HL-60 (cell line): ENCODE measurements at regions not wholly inside any gene's neighbourhood (a gene's known extent, or its start where the extent isn't known, plus 50 kb on each side); places are given as distances from the start of the nearest gene placed in this dataset.

ENCODE experiments used
- DNase-seq, 2 experiments: peaks; one replicate each; pipeline ENCODE4 v3.0.0-alpha.2; 2010 to 2020; ENCODE audit warnings: low read depth in 1 of 2, low spot score in 1 of 2
- H3K27ac ChIP-seq: fragments of 250-450 bp; sonication (Bioruptor Pico); replicated peaks from 2 replicates; pipeline ENCODE4 v1.5.1; 2020; ENCODE audit warnings: mild to moderate bottlenecking, moderate library complexity
- H3K27me3 ChIP-seq: fragments of 250-450 bp; sonication (Bioruptor Pico); 2 replicates; pipeline ENCODE4 v1.5.1; 2021; ENCODE audit warnings: mild to moderate bottlenecking, moderate library complexity; ENCODE audit not compliant: insufficient read depth, poor library complexity, severe bottlenecking
- H3K4me3 ChIP-seq: replicated peaks from 2 replicates; pipeline ENCODE4 v1.5.1; 2011; ENCODE audit warnings: mild to moderate bottlenecking, control low read depth, low read length; ENCODE audit not compliant: insufficient read depth
- GABPA ChIP-seq: IDR thresholded peaks from 2 replicates; pipeline ENCODE4 v1.6.1; 2012; ENCODE audit warnings: low read depth
- POLR2AphosphoS5 ChIP-seq: IDR thresholded peaks from 2 replicates; pipeline ENCODE4 v1.6.1; 2012; ENCODE audit warnings: low read depth
- SPI1 ChIP-seq: IDR thresholded peaks from 2 replicates; pipeline ENCODE4 v1.6.1; 2012; ENCODE audit warnings: low read depth, mild to moderate bottlenecking, borderline replicate concordance
- TF ChIP-seq, protein P1 (sequence below): IDR thresholded peaks from 2 replicates; pipeline ENCODE4 v1.6.1; 2012; ENCODE audit warnings: low read depth; ENCODE audit not compliant: insufficient replicate concordance
- TF ChIP-seq, protein P2 (sequence below): IDR thresholded peaks from one replicate; pipeline ENCODE4 v1.5.1; 2011; ENCODE audit warnings: low read length, control low read depth, inconsistent platforms; ENCODE audit not compliant: insufficient read depth

DNA sequence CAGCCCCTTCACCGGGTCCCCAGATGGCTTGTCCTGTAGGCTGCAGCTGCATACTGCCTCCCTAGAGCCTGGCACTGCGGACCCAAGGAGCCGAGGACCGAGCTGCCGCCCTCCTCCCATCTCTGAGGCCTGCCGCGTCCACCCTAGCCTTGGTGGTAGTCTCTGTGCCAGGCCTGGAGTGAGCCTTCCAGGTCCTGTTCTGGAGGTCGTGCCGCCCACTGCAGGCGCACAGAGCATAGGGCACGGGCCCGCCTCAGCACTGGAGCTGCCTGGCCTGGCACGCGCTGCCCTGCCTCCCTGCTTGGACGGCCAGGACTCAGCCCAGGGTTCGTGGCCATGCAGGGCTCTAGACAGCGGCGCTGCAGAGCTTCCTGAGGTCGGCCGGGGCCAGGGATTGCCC lies 239.5 kb downstream of the DCDC2C start:
- DNase-seq, result no peak
- no peak overlapping the region for H3K27ac ChIP-seq
- no peak overlapping the region for H3K4me3 ChIP-seq
- H3K27me3 ChIP-seq, result no peaks in the 10 kb centered on the region
- TF ChIP-seq POLR2AphosphoS5 (no peak), SPI1 (no peak), GABPA (no peak)
- TF ChIP-seq, protein P1, sequence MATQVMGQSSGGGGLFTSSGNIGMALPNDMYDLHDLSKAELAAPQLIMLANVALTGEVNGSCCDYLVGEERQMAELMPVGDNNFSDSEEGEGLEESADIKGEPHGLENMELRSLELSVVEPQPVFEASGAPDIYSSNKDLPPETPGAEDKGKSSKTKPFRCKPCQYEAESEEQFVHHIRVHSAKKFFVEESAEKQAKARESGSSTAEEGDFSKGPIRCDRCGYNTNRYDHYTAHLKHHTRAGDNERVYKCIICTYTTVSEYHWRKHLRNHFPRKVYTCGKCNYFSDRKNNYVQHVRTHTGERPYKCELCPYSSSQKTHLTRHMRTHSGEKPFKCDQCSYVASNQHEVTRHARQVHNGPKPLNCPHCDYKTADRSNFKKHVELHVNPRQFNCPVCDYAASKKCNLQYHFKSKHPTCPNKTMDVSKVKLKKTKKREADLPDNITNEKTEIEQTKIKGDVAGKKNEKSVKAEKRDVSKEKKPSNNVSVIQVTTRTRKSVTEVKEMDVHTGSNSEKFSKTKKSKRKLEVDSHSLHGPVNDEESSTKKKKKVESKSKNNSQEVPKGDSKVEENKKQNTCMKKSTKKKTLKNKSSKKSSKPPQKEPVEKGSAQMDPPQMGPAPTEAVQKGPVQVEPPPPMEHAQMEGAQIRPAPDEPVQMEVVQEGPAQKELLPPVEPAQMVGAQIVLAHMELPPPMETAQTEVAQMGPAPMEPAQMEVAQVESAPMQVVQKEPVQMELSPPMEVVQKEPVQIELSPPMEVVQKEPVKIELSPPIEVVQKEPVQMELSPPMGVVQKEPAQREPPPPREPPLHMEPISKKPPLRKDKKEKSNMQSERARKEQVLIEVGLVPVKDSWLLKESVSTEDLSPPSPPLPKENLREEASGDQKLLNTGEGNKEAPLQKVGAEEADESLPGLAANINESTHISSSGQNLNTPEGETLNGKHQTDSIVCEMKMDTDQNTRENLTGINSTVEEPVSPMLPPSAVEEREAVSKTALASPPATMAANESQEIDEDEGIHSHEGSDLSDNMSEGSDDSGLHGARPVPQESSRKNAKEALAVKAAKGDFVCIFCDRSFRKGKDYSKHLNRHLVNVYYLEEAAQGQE, result no peak
- TF ChIP-seq, protein P2, sequence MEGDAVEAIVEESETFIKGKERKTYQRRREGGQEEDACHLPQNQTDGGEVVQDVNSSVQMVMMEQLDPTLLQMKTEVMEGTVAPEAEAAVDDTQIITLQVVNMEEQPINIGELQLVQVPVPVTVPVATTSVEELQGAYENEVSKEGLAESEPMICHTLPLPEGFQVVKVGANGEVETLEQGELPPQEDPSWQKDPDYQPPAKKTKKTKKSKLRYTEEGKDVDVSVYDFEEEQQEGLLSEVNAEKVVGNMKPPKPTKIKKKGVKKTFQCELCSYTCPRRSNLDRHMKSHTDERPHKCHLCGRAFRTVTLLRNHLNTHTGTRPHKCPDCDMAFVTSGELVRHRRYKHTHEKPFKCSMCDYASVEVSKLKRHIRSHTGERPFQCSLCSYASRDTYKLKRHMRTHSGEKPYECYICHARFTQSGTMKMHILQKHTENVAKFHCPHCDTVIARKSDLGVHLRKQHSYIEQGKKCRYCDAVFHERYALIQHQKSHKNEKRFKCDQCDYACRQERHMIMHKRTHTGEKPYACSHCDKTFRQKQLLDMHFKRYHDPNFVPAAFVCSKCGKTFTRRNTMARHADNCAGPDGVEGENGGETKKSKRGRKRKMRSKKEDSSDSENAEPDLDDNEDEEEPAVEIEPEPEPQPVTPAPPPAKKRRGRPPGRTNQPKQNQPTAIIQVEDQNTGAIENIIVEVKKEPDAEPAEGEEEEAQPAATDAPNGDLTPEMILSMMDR, result no peak

DNA sequence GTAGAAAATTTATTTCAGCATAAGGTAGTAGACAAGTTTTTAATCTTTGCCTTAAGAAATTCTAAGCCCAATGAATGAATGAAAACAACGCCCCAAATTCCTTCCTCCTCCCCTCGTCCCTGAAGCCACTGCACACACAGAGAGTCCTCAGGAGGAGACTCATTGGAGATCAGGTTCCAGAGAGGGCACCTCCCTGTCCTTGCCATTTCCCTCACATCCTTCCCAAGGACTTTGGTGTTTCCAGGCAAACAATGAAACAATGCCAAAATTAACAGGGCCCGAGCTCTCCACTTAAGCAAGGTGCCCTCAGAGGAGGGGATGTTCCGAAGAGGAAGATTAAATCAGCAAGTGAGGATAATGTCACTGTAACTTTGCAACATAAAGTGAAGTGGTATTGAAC lies 240.7 kb downstream of the DCDC2C start:
- H3K27me3 ChIP-seq, result no peaks in the 10 kb centered on the region
- H3K27ac ChIP-seq, result no peak overlapping the region
- no peak for DNase-seq
- H3K4me3 ChIP-seq, result no peak overlapping the region
- TF ChIP-seq SPI1 (no peak), POLR2AphosphoS5 (no peak), GABPA (no peak)
- TF ChIP-seq, protein P1, result no peak
- TF ChIP-seq, protein P2, result no peak

DNA sequence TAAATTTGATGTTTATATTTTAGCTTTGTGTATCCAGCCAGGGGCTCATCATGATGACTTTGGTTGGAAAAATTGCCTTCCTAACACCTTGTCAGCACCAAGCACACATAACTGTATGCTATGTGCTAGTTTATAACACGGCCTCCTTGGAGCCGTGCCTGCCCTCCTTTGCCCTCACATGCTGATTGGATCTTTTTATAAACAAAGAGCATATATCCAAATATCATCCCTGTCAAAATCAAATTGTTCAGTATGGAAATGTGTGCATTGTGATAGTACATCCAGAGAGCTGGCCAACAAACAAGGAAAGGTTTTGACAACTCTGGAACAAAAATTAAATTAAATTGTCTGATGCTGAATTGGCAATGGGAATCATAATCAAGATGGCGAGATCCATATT lies 241.5 kb downstream of the DCDC2C start:
- Histone ChIP-seq H3K4me3 (no peak overlapping the region), H3K27me3 (no peaks in the 10 kb centered on the region), H3K27ac (no peak overlapping the region)
- DNase-seq, result no peak
- TF ChIP-seq SPI1, result no peak
- no peak for TF ChIP-seq POLR2AphosphoS5
- TF ChIP-seq, protein P1, result no peak
- no peak for TF ChIP-seq GABPA
- TF ChIP-seq, protein P2, result no peak
